Uterus (tissue), 2 donors: ENCODE measurements at regions not wholly inside any gene's neighbourhood (a gene's known extent, or its start where the extent isn't known, plus 50 kb on each side); places are given as distances from the start of the nearest gene placed in this dataset.

Experiments used
- CTCF ChIP-seq, 4 experiments: fragments of 200-600 bp in 2 of 4; fragments of 450-650 bp in 2 of 4; sonication (generic) in 2 of 4; IDR thresholded peaks; one replicate each; pipeline ENCODE4 v1.5.1; 2016 to 2019; ENCODE audit warnings: antibody characterized with exemption in 4 of 4, mild to moderate bottlenecking in 2 of 4, moderate library complexity in 1 of 4
- POLR2A ChIP-seq, 2 donors: fragments of 450-650 bp; IDR thresholded peaks; one replicate each; pipeline ENCODE4 v1.6.1; 2016; ENCODE audit warnings: antibody characterized with exemption in 2 of 2, mild to moderate bottlenecking in 1 of 2, moderate library complexity in 1 of 2

- TF ChIP-seq CTCF (IDR thresholded peaks at IDR 0.05) (no peak), POLR2A (IDR thresholded peaks at IDR 0.05) (no peak)
Measured at GRCh38 chr9:12065050-12065449, 628.1 kb upstream of the TYRP1 start.
